Right lobe of liver (tissue), 4 donors: ENCODE measurements at regions not wholly inside any gene's neighbourhood (a gene's known extent, or its start where the extent isn't known, plus 50 kb on each side); places are given as distances from the start of the nearest gene placed in this dataset.

ENCODE experiments used
- CTCF ChIP-seq, 4 donors: fragments of 200-600 bp in 3 of 4; fragments of 450-650 bp in 1 of 4; IDR thresholded peaks; one replicate each; pipeline versions ENCODE4 v1.5.1 to v1.8.0; 2016 to 2022; ENCODE audit warnings: antibody characterized with exemption in 4 of 4, mild to moderate bottlenecking in 2 of 4
- POLR2A ChIP-seq: fragments of 450-650 bp; IDR thresholded peaks from one replicate; pipeline ENCODE4 v1.6.1; 2017; ENCODE audit warnings: antibody characterized with exemption, mild to moderate bottlenecking
- donor health status: DM: no; HTN: no; CAD: no.
- donor health status: DM: no; HTN: no; CAD: no.
- donor health status: DM: no; HTN: yes; CAD: no.

DNA sequence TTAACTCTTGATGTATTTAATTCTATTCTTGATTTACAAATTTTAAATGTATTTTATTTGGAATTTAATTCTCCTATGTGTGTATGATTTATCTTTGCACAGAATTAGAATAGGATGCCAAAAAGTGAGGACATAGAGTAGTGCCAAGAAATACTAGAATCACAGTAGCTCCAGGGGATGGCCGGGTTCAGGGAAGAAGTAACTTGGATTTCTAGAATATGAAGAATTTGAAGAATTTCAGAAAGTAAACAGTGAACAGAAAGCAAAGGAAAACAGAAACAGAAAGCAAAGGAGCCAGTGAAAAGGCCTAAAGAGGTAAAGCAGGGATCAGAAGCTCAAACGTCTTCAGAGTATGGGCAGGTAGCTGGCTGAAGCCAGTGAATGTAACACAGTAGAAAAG lies 1187.6 kb downstream of the RPA4 start:
- no peak for TF ChIP-seq CTCF (IDR thresholded peaks at IDR 0.05)
- no peak for TF ChIP-seq POLR2A
